SK-N-SH (cell line): ENCODE measurements at regions not wholly inside any gene's neighbourhood (a gene's known extent, or its start where the extent isn't known, plus 50 kb on each side); places are given as distances from the start of the nearest gene placed in this dataset.

Experiments
- CTCF ChIA-PET: fragments of 300-600, 350-600 bp; formaldehyde crosslinking; extraction: SDS; loops from one replicate; lab custom pipeline; 2021; lab: Yijun Ruan, JAX
- POLR2A ChIA-PET: fragments of 350-600 bp; sonication (Branson Sonifier 250); formaldehyde crosslinking; extraction: SDS; loops from one replicate; lab custom pipeline; 2020; ENCODE audit warnings: antibody characterized with exemption, inconsistent platforms; lab: Yijun Ruan, JAX
- DNase-seq: peaks from one replicate; pipeline ENCODE4 v3.0.0; 2012
- H2AFZ ChIP-seq: fragments of 200-600 bp; sonication (generic); 2 replicates; pipeline ENCODE4 v1.8.1; 2016; ENCODE audit warnings: antibody characterized with exemption, mild to moderate bottlenecking, low read depth
- H3F3A ChIP-seq: fragments of 200-600 bp; sonication (generic); replicated peaks from 2 replicates; pipeline ENCODE3; 2016; ENCODE audit warnings: antibody characterized with exemption, mild to moderate bottlenecking; ENCODE audit not compliant: insufficient read depth
- H3K27ac ChIP-seq, 2 experiments: fragments of 200-500 bp in 1 of 2; fragments of 200-600 bp in 1 of 2; sonication (Bioruptor generic) in 1 of 2; sonication (generic), shearing (Covaris generic) in 1 of 2; 2 replicates each; pipeline versions ENCODE4 v1.5.1 to v1.6.1; 2014 to 2016; ENCODE audit warnings: low read depth in 2 of 2, inconsistent platforms in 1 of 2, low read length in 1 of 2, mild to moderate bottlenecking in 1 of 2, mixed read lengths in 1 of 2
- H3K27me3 ChIP-seq: fragments of 200-600 bp; sonication (generic), shearing (Covaris generic); 2 replicates; pipeline ENCODE4 v1.6.1; 2016; ENCODE audit warnings: mixed run types; ENCODE audit not compliant: insufficient read depth
- H3K36me3 ChIP-seq, 2 experiments: fragments of 200-500 bp in 1 of 2; fragments of 200-600 bp in 1 of 2; sonication (Bioruptor generic) in 1 of 2; sonication (generic) in 1 of 2; replicated peaks in 1 of 2; 2 replicates each; pipeline versions ENCODE3 to v1.5.1; 2014 to 2016; ENCODE audit warnings: low read length in 1 of 2, mild to moderate bottlenecking in 1 of 2; ENCODE audit not compliant: insufficient read depth in 2 of 2, control insufficient read depth in 1 of 2
- H3K4me1 ChIP-seq, 2 experiments: fragments of 200-500 bp in 1 of 2; fragments of 200-600 bp in 1 of 2; sonication (Bioruptor generic) in 1 of 2; sonication (generic), shearing (Covaris generic) in 1 of 2; 2 replicates each; pipeline versions ENCODE4 v1.5.1 to v1.6.1; 2014 to 2016; ENCODE audit warnings: low read depth in 1 of 2, low read length in 1 of 2, mixed run types in 1 of 2; ENCODE audit not compliant: insufficient read depth in 2 of 2, control insufficient read depth in 1 of 2
- H3K4me2 ChIP-seq: fragments of 200-600 bp; sonication (generic), shearing (Covaris generic); 2 replicates; pipeline ENCODE4 v1.6.1; 2017; ENCODE audit warnings: mixed run types
- H3K4me3 ChIP-seq, 2 experiments: fragments of 200-500 bp in 1 of 2; fragments of 200-600 bp in 1 of 2; sonication (Bioruptor generic) in 1 of 2; sonication (generic), shearing (Covaris generic) in 1 of 2; 2 replicates each; pipeline versions ENCODE4 v1.5.1 to v1.8.1; 2014 to 2016; ENCODE audit warnings: low read depth in 2 of 2, inconsistent platforms in 1 of 2, low read length in 1 of 2, mild to moderate bottlenecking in 1 of 2, mixed read lengths in 1 of 2, moderate library complexity in 1 of 2
- H3K79me2 ChIP-seq: fragments of 200-600 bp; sonication (generic); 2 replicates; pipeline ENCODE4 v1.8.1; 2017; ENCODE audit warnings: mild to moderate bottlenecking; ENCODE audit not compliant: insufficient read depth
- H3K9ac ChIP-seq: fragments of 200-600 bp; sonication (generic); 2 replicates; pipeline ENCODE4 v1.6.1; 2017; ENCODE audit warnings: mixed run types
- H3K9me2 ChIP-seq: fragments of 200-600 bp; sonication (generic); 2 replicates; pipeline ENCODE4 v1.6.1; 2017; ENCODE audit warnings: mixed run types
- H3K9me3 ChIP-seq: fragments of 200-600 bp; sonication (generic); 2 replicates; pipeline ENCODE4 v1.6.1; 2017; ENCODE audit warnings: mixed run types, mild to moderate bottlenecking, moderate library complexity
- H4K20me1 ChIP-seq: fragments of 200-600 bp; sonication (generic); 2 replicates; pipeline ENCODE4 v1.6.1; 2017; ENCODE audit warnings: mild to moderate bottlenecking, mixed run types; ENCODE audit not compliant: insufficient read depth
- ELF1 ChIP-seq: IDR thresholded peaks from 2 replicates; pipeline ENCODE4 v1.4.0; 2012
- EP300 ChIP-seq, 2 experiments: IDR thresholded peaks; 2 replicates each; pipeline versions ENCODE4 v1.4.0 to v1.6.1; 2012; ENCODE audit warnings: borderline replicate concordance in 1 of 2, low read depth in 1 of 2, low read length in 1 of 2
- FOXM1 ChIP-seq: IDR thresholded peaks from 2 replicates; pipeline ENCODE4 v1.4.0; 2012; ENCODE audit warnings: low read depth, mild to moderate bottlenecking
- GABPA ChIP-seq: IDR thresholded peaks from 2 replicates; pipeline ENCODE4 v1.4.0; 2012; ENCODE audit warnings: low read depth, mild to moderate bottlenecking
- JUND ChIP-seq: IDR thresholded peaks from 2 replicates; pipeline ENCODE4 v1.4.0; 2012
- MAX ChIP-seq: IDR thresholded peaks from 2 replicates; pipeline ENCODE4 v1.4.0; 2012; ENCODE audit warnings: low read depth
- NRF1 ChIP-seq: IDR thresholded peaks from 2 replicates; pipeline ENCODE4 v1.6.1; 2012; ENCODE audit warnings: low read depth, mild to moderate bottlenecking, low read length
- PBX3 ChIP-seq: IDR thresholded peaks from 2 replicates; pipeline ENCODE4; 2012
- SIN3A ChIP-seq: IDR thresholded peaks from 2 replicates; pipeline ENCODE4 v1.6.1; 2012; ENCODE audit warnings: low read depth, mild to moderate bottlenecking, low read length, moderate library complexity, borderline replicate concordance
- TAF1 ChIP-seq: IDR thresholded peaks from 2 replicates; pipeline ENCODE4 v1.6.1; 2012; ENCODE audit warnings: low read depth, mild to moderate bottlenecking, low read length, moderate library complexity, borderline replicate concordance
- TCF12 ChIP-seq: IDR thresholded peaks from 2 replicates; pipeline ENCODE4 v1.4.0; 2012
- TEAD4 ChIP-seq: IDR thresholded peaks from 2 replicates; pipeline ENCODE4 v1.4.0; 2012; ENCODE audit warnings: mild to moderate bottlenecking, borderline replicate concordance; ENCODE audit not compliant: insufficient read depth
- USF1 ChIP-seq: IDR thresholded peaks from 2 replicates; pipeline ENCODE4 v1.4.0; 2012; ENCODE audit warnings: low read depth, borderline replicate concordance
- USF2 ChIP-seq: fragments of 150-350 bp; IDR thresholded peaks from 2 replicates; pipeline ENCODE4 v1.6.1; 2017; ENCODE audit warnings: antibody characterized with exemption, low read length, low read depth, borderline replicate concordance
- ZBTB33 ChIP-seq: IDR thresholded peaks from 2 replicates; pipeline ENCODE4 v1.4.0; 2012; ENCODE audit warnings: low read depth, borderline replicate concordance
- WGBS: methylation state at CpG from one replicate; pipeline ENCODE4 v1.1.6; 2017; ENCODE audit warnings: low lambda C conversion rate; 5-methylcytosine and 5-hydroxymethylcytosine counted together

GRCh38 chr10:8255301-8255700 is 200.8 kb downstream of the GATA3 start (continued):
- TF ChIP-seq NRF1, result no peak
- TF ChIP-seq TCF12, result no peak
- TF ChIP-seq ZBTB33, result no peak
- no peak for TF ChIP-seq TEAD4

GRCh38 chr10:8260645-8261044 is 206.2 kb downstream of the GATA3 start:
- no peak overlapping the region for H3K4me3 ChIP-seq
- TF ChIP-seq TAF1, result no peak
- no peak for TF ChIP-seq MAX
- no peak for TF ChIP-seq ZBTB33
- no peak for TF ChIP-seq GABPA
- no peak for TF ChIP-seq USF2
- TF ChIP-seq ELF1, result no peak
- no peak for TF ChIP-seq FOXM1
- no peak for TF ChIP-seq NRF1
- TF ChIP-seq JUND, result no peak
- no peak for TF ChIP-seq SIN3A
- no peak for TF ChIP-seq USF1
- TF ChIP-seq EP300 (IDR thresholded peaks at IDR 0.05; ENCODE audit: borderline replicate concordance in 1 of 2, low read depth in 1 of 2, low read length in 1 of 2), result no peak
- TF ChIP-seq PBX3, result no peak
- no peak for TF ChIP-seq TEAD4
- CTCF ChIA-PET, result no interaction called here
- H3K36me3 ChIP-seq, result no peaks in the 10 kb centered on the region
- 84% methylated on average over 16 of the region's 16 CpGs for WGBS
- no peaks in the 10 kb centered on the region for H3K79me2 ChIP-seq
- DNase-seq, result no peak
- no peaks in the 10 kb centered on the region for H4K20me1 ChIP-seq
- peaks cover 0 to 6% of the 10 kb centered on the region in 2 experiments; a peak in 1 of 4 replicates for H3K4me1 ChIP-seq
- H3K9me3 ChIP-seq, result no peaks in the 10 kb centered on the region
- no peaks in the 10 kb centered on the region for H3F3A ChIP-seq
- no peaks in the 10 kb centered on the region for H3K9me2 ChIP-seq
- no peak overlapping the region for H2AFZ ChIP-seq
- no peaks in the 10 kb centered on the region for H3K27me3 ChIP-seq
- POLR2A ChIA-PET, result no interaction called here
- no peak overlapping the region for H3K27ac ChIP-seq
- H3K4me2 ChIP-seq, result no peak overlapping the region
- H3K9ac ChIP-seq, result no peak overlapping the region
